GM04503 (cell line): ENCODE measurements at regions not wholly inside any gene's neighbourhood (a gene's known extent, or its start where the extent isn't known, plus 50 kb on each side); places are given as distances from the start of the nearest gene placed in this dataset.

Experiments used
- DNase-seq: peaks from one replicate; pipeline ENCODE4 v3.0.0-alpha.2; 2012; ENCODE audit warnings: low read depth

GRCh38 chr17:79244665-79245064, 170.0 kb downstream of the ENGASE start:
- no peak for DNase-seq

DNA sequence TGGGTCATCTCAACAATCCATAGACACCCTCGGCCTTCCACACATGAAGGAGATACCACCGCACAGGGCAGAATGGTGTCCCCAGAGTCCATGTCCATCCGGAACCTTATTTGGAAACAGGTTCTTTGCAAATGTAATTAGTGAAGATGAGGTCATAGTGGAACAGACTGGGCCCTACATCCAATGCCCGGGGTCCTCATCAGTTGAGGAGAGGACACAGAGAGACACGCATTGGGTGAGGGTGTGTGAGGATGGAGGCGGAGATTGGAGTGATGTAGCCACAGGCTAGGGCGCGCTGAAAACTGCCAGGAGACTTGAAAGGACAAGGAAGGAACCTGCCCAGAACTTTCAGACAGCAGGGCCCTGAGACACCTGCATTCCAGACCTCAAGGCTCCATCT, 169.4 kb downstream of the ENGASE start:
- no peak for DNase-seq

- DNase-seq: no peak
Measured at GRCh38 chr17:79243603-79243990, 169.0 kb downstream of the ENGASE start.

- no peak for DNase-seq
Measured at GRCh38 chr17:79242873-79243602, 168.4 kb downstream of the ENGASE start.

DNA sequence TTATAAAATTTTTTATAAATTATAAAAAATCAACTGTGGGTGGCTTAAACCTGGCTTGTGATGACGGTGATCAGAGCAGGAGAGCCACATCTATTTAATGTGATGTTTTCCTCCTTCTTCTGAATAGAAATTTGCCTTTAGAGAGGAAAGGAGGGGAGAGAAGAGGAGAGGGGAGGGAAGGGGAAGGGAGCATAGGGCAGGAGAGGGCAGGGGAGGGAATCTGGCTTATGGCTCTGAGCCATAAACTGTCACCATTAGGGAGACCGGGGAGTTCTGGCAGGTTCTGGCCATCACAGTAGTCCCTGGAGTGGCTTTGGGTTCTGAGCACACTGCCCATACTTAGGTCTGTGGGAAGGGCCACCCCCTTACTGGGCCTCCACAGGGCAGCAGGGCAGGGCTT, 167.8 kb downstream of the ENGASE start:
- no peak for DNase-seq

- DNase-seq: no peak
Measured at GRCh38 chr17:79241616-79242015, 167.0 kb downstream of the ENGASE start.

DNA sequence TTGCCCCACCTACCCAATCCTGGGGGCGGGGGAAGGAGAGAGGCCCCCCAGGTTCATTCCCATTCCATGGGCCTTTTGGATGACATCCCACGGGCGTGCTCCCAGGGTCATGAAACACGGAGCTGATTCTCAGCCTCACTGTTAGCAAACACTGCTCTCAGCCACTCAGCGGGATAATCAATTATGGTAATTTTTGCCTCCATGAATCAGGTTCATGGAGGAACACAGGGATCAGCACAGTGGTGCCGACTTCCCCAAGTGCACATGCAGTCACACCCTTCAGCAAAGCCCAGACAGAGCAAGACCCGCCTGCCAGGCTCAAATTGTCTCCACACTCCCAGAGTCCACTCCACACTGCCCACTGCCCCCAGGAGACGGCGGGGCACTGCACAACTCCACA, 164.6 kb downstream of the ENGASE start:
- DNase-seq: no peak

DNA sequence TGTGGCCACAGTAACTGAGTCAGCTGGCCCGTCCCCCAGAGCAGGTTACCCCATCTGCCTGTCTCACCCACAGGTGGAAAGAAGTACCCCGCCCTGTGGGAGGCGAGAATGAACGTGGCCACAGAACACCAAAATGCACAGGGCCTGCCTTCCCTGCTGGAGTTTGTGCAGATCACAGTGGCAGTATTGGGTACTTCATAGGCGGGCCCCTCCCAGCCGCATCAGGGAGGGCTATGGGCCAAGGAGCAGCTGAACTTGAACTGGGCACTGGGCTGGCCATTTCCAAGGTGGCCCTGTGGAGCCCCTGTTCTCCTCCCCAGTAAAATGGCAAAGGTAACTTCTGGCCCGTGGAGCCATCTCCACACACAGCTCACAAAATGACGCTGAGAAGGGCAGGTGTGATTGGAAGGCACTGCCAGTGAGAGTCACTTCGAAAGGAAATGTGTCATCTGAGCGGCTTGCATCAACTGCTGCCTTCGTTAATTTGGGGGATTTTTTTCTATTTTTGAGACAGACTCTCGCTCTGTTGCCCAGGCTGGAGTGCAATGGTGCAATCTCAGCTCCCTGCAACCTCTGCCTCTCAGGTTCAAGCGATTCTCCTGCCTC, 162.9 kb downstream of the ENGASE start:
- DNase-seq: no peak

- DNase-seq: no peak
Measured at GRCh38 chr17:79235808-79236207, 161.2 kb downstream of the ENGASE start.

GRCh38 chr17:79233916-79234551, 159.4 kb downstream of the ENGASE start:
- no peak for DNase-seq

- DNase-seq: no peak
Measured at GRCh38 chr17:79232957-79233356, 158.3 kb downstream of the ENGASE start.

GRCh38 chr17:79231766-79232287, 157.2 kb downstream of the ENGASE start:
- DNase-seq: no peak

- DNase-seq: no peak
Measured at GRCh38 chr17:79230576-79230975, 156.0 kb downstream of the ENGASE start.

DNA sequence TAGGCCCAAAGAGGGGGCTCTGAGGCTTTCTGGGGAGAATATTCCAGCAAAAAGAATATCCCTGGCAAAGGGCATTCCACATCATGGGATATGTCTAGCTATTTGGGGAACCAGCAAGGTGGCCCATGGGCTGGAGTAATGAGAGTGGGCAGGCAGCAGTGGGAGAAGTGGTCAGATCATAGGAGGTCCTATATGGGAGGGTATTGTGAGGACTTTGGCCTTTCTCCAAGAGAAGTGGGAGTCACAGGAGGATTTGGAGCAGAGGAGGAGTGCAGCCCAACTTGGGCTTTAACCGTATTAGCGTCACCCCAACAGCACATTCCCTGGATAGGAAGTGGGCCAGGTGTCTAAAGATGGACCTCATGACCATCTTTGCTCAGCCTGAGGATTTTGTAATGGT, 151.4 kb downstream of the ENGASE start:
- DNase-seq: no peak

DNA sequence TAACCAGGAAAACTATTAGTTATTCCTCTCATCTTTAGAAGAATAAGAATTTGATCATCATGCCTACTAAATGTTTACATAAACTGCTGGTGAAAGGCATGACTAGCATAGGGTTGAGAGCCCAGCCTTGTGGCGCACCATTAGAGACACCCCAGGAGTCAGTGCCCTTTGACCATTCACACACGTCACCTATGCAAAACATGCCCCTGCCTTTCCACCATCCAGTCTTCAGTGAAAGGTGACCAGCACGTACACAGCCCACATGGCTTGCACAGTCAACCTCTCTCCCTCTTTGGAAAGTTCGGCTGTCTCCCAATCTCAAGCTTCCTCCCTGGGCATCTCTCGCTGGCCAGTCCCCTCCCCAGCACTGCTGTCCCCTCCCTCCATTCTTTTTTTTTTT, 150.3 kb downstream of the ENGASE start:
- no peak for DNase-seq

GRCh38 chr17:79224476-79224875, 149.9 kb downstream of the ENGASE start:
- no peak for DNase-seq

GRCh38 chr17:79223953-79224352, 149.3 kb downstream of the ENGASE start:
- DNase-seq: no peak

GRCh38 chr17:79223471-79223870, 148.8 kb downstream of the ENGASE start:
- no peak for DNase-seq

- no peak for DNase-seq
Measured at GRCh38 chr17:79221597-79221996, 147.0 kb downstream of the ENGASE start.

DNA sequence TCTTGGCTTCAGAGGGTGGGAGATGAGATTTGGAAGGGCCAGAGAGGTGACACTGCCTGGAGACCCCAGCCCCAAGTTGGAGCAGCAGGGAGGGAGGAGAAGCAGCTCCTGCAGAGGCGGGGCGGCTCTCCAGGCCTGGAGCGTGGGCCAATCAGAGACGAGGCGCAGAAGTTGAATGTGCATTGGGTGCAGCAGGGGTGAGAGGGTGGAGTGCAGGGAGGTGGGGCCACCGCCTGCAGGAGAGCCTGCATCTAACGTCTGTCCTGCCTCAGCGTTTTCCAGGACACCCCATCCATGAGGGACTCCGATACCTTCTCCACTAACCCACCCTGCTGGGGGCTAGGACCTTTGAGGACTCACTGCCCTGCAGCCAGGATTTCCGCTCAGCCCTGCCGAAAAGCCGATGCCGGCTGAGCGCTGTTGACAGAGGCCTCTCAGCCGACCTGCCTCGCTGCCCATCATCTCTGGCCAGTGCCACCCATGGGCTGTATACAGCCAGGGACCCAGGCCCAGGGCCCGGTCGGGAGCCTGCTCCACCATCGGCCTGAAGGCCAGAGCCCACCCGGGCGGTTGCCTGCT, 146.2 kb downstream of the ENGASE start:
- DNase-seq: no peak

- no peak for DNase-seq
Measured at GRCh38 chr17:79220201-79220712, 145.6 kb downstream of the ENGASE start.

DNA sequence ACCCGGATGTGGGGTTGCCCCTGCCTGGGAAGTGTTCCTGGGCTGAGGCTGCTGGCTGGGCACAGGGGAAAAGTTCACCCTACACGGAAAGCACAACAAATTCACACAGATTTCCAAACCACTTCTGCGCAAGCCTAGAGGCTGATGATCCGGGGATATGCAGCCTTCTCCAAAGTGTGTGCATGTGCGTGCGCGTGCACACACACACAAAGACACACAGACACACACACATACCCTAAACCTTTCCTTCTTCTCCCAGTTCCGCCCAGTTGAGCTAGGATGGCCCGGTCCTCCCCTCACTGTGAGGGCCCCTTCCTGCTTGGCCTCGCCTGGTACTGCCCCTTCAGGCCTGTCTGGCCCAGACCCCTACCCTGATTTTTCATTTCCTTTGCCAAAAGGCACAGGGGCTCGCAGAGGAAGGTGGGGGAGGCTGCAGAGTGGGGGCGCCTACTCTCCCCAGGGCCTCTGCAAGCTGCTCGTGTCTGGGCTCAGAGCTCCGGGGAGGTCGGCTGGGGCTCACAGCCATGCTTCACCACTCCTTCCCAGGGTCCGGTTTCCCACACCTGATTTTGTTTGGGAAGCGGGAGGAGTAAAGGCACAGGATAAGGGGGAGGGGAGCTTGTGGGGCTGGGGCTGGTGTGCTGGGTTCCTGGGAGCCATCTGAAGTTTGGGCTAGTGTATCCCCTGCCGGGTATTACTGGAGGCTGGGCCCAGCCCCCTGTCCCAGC, 144.7 kb downstream of the ENGASE start:
- no peak for DNase-seq
